Smooth muscle cell (in vitro differentiated cells): ENCODE measurements at regions not wholly inside any gene's neighbourhood (a gene's known extent, or its start where the extent isn't known, plus 50 kb on each side); places are given as distances from the start of the nearest gene placed in this dataset.

Source experiments
- DNase-seq: peaks from one replicate; lab custom pipeline; 2025; ENCODE audit not compliant: unreplicated experiment; lab: John Stamatoyannopoulos, UW
- H2AFZ ChIP-seq: fragments of 200-600 bp; sonication (generic); 2 replicates; pipeline ENCODE4 v1.6.0; 2016; ENCODE audit warnings: antibody characterized with exemption, low read depth, mild to moderate bottlenecking
- H3F3A ChIP-seq: fragments of 200-600 bp; sonication (generic); 2 replicates; pipeline ENCODE4 v1.6.0; 2017; ENCODE audit warnings: antibody characterized with exemption, low read depth
- H3K27ac ChIP-seq: fragments of 200-600 bp; sonication (generic); 2 replicates; pipeline ENCODE4 v1.5.1; 2016; ENCODE audit warnings: low read depth, mild to moderate bottlenecking
- H3K27me3 ChIP-seq: fragments of 200-600 bp; sonication (generic); 2 replicates; pipeline ENCODE4 v1.6.1; 2016; ENCODE audit warnings: low read depth, mild to moderate bottlenecking
- H3K36me3 ChIP-seq: fragments of 200-600 bp; sonication (generic); 2 replicates; pipeline ENCODE4 v1.5.1; 2016; ENCODE audit warnings: low read depth
- H3K4me1 ChIP-seq: fragments of 200-600 bp; sonication (generic); 2 replicates; pipeline ENCODE4 v1.5.1; 2016; ENCODE audit warnings: low read depth
- H3K4me2 ChIP-seq: fragments of 200-600 bp; sonication (generic); 2 replicates; pipeline ENCODE4 v1.6.0; 2016; ENCODE audit warnings: mild to moderate bottlenecking
- H3K4me3 ChIP-seq: fragments of 200-600 bp; sonication (generic); 2 replicates; pipeline ENCODE4 v1.5.1; 2016; ENCODE audit warnings: mild to moderate bottlenecking
- H3K79me2 ChIP-seq: fragments of 200-600 bp; sonication (generic); 2 replicates; pipeline ENCODE4 v1.6.0; 2016; ENCODE audit warnings: low read depth, mild to moderate bottlenecking
- H3K9ac ChIP-seq: fragments of 200-600 bp; sonication (generic); 2 replicates; pipeline ENCODE4 v1.6.0; 2016; ENCODE audit warnings: low read depth
- H3K9me3 ChIP-seq: fragments of 200-600 bp; sonication (generic); replicated peaks from 2 replicates; pipeline ENCODE4 v1.5.1; 2016; ENCODE audit warnings: low read depth
- H4K20me1 ChIP-seq: fragments of 200-600 bp; sonication (generic); 2 replicates; pipeline ENCODE4 v1.6.0; 2016; ENCODE audit warnings: low read depth
- WGBS: methylation state at CpG from one replicate; pipeline ENCODE4 v1.1.7; 2016; ENCODE audit warnings: low lambda C conversion rate; 5-methylcytosine and 5-hydroxymethylcytosine counted together
- TF ChIP-seq, protein P1 (sequence below): fragments of 200-600 bp; sonication (generic); IDR thresholded peaks from 2 replicates; pipeline ENCODE4 v1.5.1; 2017; ENCODE audit warnings: borderline replicate concordance, mild to moderate bottlenecking, antibody characterized with exemption; ENCODE audit not compliant: insufficient read depth, poor library complexity, severe bottlenecking

GRCh38 chr9:38162332-38163211 is 93.5 kb upstream of the SHB start:
- H3F3A ChIP-seq = no peaks in the 10 kb centered on the region
- no peak for DNase-seq

DNA sequence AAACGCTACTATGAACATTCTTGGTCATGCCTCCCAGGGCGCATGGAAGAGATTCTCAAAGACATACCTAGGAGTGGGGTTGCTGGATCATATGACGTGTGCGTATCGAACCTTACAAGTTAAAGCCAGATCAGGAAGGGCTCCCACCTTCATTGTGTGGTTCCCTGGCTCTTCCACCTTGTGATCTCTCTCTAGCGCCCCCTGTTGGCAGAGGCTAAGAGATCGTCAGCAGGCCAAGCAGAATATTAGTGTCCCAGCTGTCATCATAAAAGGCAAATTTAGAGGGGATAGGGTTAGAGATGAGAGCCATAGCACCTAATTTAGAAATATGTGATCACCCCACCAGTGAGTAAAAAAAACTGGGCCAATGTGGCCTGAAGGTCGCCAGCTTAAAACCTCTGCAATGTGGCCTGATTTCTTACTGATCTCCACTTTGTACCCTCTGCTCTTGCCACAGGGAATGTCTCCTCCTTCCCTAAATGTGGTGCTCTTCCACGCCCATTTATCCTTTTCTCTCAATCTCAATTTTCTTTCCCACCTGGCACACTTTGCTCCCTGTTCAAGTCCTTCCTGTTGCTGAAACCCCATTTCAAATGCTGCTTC is 91.7 kb upstream of the SHB start:
- H3K4me3 ChIP-seq = no peak overlapping the region
- H3K36me3 ChIP-seq = no peaks in the 10 kb centered on the region
- H3K9ac ChIP-seq = no peak overlapping the region
- 31% methylated on average over 9 of the region's 9 CpGs for WGBS
- no peak overlapping the region for H3K27ac ChIP-seq
- no peaks in the 10 kb centered on the region for H3F3A ChIP-seq
- no peaks in the 10 kb centered on the region for H3K9me3 ChIP-seq
- H4K20me1 ChIP-seq = no peaks in the 10 kb centered on the region
- no peak overlapping the region for H2AFZ ChIP-seq
- H3K27me3 ChIP-seq = no peaks in the 10 kb centered on the region
- DNase-seq = no peak
- TF ChIP-seq, protein P1, sequence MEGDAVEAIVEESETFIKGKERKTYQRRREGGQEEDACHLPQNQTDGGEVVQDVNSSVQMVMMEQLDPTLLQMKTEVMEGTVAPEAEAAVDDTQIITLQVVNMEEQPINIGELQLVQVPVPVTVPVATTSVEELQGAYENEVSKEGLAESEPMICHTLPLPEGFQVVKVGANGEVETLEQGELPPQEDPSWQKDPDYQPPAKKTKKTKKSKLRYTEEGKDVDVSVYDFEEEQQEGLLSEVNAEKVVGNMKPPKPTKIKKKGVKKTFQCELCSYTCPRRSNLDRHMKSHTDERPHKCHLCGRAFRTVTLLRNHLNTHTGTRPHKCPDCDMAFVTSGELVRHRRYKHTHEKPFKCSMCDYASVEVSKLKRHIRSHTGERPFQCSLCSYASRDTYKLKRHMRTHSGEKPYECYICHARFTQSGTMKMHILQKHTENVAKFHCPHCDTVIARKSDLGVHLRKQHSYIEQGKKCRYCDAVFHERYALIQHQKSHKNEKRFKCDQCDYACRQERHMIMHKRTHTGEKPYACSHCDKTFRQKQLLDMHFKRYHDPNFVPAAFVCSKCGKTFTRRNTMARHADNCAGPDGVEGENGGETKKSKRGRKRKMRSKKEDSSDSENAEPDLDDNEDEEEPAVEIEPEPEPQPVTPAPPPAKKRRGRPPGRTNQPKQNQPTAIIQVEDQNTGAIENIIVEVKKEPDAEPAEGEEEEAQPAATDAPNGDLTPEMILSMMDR = peak; percentile 86
- no peaks in the 10 kb centered on the region for H3K79me2 ChIP-seq
- no peaks in the 10 kb centered on the region for H3K4me1 ChIP-seq
- no peak overlapping the region for H3K4me2 ChIP-seq

More at GRCh38 chr9:38162332-38163211, 93.5 kb upstream of the SHB start:
- Histone ChIP-seq H3K9ac (no peak overlapping the region), H3K27me3 (no peaks in the 10 kb centered on the region), H3K79me2 (no peaks in the 10 kb centered on the region), H2AFZ (no peak overlapping the region), H3K27ac (no peak overlapping the region), H3K4me3 (no peak overlapping the region), H3K36me3 (no peaks in the 10 kb centered on the region), H3K4me2 (no peak overlapping the region), H3K4me1 (no peaks in the 10 kb centered on the region), H3K9me3 (no peaks in the 10 kb centered on the region), H4K20me1 (no peaks in the 10 kb centered on the region)
- TF ChIP-seq, protein P1 = no peak
- WGBS = 70% methylated on average over 11 of the region's 11 CpGs

GRCh38 chr9:38159599-38159998 is 90.6 kb upstream of the SHB start:
- TF ChIP-seq, protein P1 = no peak
- no peak overlapping the region for H3K4me3 ChIP-seq
- WGBS = 92% methylated on average over 3 of the region's 3 CpGs

More at GRCh38 chr9:38159599-38159998, 90.6 kb upstream of the SHB start:
- Histone ChIP-seq H4K20me1 (no peaks in the 10 kb centered on the region), H3K79me2 (no peaks in the 10 kb centered on the region), H3K27me3 (no peaks in the 10 kb centered on the region), H3K4me1 (peaks cover 4% of the 10 kb centered on the region), H2AFZ (no peak overlapping the region), H3K27ac (no peak overlapping the region), H3K9ac (no peak overlapping the region), H3K9me3 (no peaks in the 10 kb centered on the region), H3F3A (no peaks in the 10 kb centered on the region), H3K4me2 (no peak overlapping the region), H3K36me3 (no peaks in the 10 kb centered on the region)
- no peak for DNase-seq
